ENCODE measurements at regions not wholly inside any gene's neighbourhood (a gene's known extent, or its start where the extent isn't known, plus 50 kb on each side); places are given as distances from the start of the nearest gene placed in this dataset.

DNA sequence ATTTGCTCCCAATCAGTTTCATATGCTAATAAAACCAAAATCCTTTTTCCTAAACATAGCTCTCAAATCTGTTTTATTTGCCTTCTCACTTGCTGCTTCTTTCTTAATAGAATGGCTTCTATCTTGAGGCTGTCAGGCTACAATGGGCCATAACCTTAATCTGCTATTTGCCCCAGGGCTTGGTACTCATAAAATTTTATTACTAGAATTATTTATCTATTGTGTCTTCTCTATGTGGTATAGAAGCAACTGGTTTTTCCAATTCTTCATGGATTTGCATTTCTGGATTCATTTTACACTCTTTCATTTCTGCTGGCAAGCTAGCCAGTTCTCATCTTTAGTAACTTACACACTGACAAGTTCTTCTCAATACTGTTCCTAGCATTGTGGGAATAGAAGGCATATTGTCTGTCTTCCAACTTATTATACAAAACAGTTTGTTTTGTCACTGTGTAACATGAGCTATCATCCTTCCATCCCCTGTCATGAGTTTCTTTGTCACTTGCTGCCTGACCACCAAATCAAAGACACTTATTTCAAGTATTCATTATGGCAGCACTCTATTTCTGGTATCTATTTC is 96.6 kb upstream of the KCNIP4 start:
- TF ChIP-seq EZH2phosphoT487 (IDR thresholded peaks at IDR 0.05) (no peak), EZH2 (IDR thresholded peaks at IDR 0.05) (no peak)
- TF ChIP-seq, protein P1, sequence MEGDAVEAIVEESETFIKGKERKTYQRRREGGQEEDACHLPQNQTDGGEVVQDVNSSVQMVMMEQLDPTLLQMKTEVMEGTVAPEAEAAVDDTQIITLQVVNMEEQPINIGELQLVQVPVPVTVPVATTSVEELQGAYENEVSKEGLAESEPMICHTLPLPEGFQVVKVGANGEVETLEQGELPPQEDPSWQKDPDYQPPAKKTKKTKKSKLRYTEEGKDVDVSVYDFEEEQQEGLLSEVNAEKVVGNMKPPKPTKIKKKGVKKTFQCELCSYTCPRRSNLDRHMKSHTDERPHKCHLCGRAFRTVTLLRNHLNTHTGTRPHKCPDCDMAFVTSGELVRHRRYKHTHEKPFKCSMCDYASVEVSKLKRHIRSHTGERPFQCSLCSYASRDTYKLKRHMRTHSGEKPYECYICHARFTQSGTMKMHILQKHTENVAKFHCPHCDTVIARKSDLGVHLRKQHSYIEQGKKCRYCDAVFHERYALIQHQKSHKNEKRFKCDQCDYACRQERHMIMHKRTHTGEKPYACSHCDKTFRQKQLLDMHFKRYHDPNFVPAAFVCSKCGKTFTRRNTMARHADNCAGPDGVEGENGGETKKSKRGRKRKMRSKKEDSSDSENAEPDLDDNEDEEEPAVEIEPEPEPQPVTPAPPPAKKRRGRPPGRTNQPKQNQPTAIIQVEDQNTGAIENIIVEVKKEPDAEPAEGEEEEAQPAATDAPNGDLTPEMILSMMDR (IDR thresholded peaks at IDR 0.05) = no peak
- no peak overlapping the region for H3K4me2 ChIP-seq
- Mint-ChIP-seq H3K4me3 (no peak overlapping the region), H3K9me3 (peaks cover 7% of the 10 kb centered on the region), H3K27ac (no peak overlapping the region), H3K36me3 (no peaks in the 10 kb centered on the region), H3K27me3 (ENCODE audit: insufficient read depth, low read depth) (peaks cover 5% of the 10 kb centered on the region), H3K4me1 (no peaks in the 10 kb centered on the region)
- H3K9ac ChIP-seq = no peak overlapping the region
- H3K9me3 ChIP-seq (ENCODE audit: low read depth) = no peaks in the 10 kb centered on the region
- H3K36me3 ChIP-seq = no peaks in the 10 kb centered on the region
- DNase-seq (ENCODE audit: low spot score) = no peak
- no peaks in the 10 kb centered on the region for H3K4me1 ChIP-seq
- H3K27me3 ChIP-seq = no peaks in the 10 kb centered on the region
- no peaks in the 10 kb centered on the region for H4K20me1 ChIP-seq (ENCODE audit: low read depth)
- no peak overlapping the region for H3K27ac ChIP-seq
- H2AFZ ChIP-seq (replicated peaks) = no peak overlapping the region
- H3K79me2 ChIP-seq (ENCODE audit: low read depth) = no peaks in the 10 kb centered on the region
- no peak overlapping the region for H3K4me3 ChIP-seq
- no peaks in the 10 kb centered on the region for H3F3A ChIP-seq (ENCODE audit: low read depth)

DNA sequence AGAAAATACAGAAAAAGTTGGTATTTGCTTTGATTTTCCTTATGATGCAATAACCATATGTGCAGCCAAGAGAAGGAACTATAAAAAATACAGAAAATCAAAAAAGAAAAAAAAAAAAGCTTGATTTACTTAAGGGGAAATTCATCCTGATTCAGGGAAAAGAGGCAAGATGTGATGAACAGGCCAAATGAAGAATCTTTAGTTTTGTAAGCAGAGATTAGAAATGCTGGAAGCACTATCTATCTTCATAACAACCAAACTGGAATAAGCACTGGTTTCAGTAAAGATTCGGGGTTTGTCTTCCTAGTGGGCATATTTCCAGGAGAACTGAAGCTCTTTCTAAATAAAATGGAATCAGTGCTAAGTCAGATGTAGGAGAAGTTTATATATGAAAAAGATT is 82.9 kb upstream of the KCNIP4 start:
- no peak for DNase-seq (ENCODE audit: low spot score)
- no peak overlapping the region for H3K9ac ChIP-seq
- Mint-ChIP-seq H3K36me3 (no peaks in the 10 kb centered on the region), H3K27me3 (ENCODE audit: insufficient read depth, low read depth) (peaks cover 4% of the 10 kb centered on the region), H3K4me1 (peaks cover 9% of the 10 kb centered on the region), H3K4me3 (no peak overlapping the region), H3K9me3 (no peaks in the 10 kb centered on the region), H3K27ac (no peak overlapping the region)
- no peaks in the 10 kb centered on the region for H3K36me3 ChIP-seq
- no peak overlapping the region for H3K4me3 ChIP-seq
- no peaks in the 10 kb centered on the region for H4K20me1 ChIP-seq (ENCODE audit: low read depth)
- H3K4me1 ChIP-seq = peaks cover 8% of the 10 kb centered on the region
- no peaks in the 10 kb centered on the region for H3K9me3 ChIP-seq (ENCODE audit: low read depth)
- H3K27ac ChIP-seq = no peak overlapping the region
- H2AFZ ChIP-seq (replicated peaks) = no peak overlapping the region
- H3F3A ChIP-seq (ENCODE audit: low read depth) = no peaks in the 10 kb centered on the region
- no peaks in the 10 kb centered on the region for H3K79me2 ChIP-seq (ENCODE audit: low read depth)
- TF ChIP-seq, protein P1 (IDR thresholded peaks at IDR 0.05) = no peak
- H3K4me2 ChIP-seq = no peak overlapping the region
- no peaks in the 10 kb centered on the region for H3K27me3 ChIP-seq

DNA sequence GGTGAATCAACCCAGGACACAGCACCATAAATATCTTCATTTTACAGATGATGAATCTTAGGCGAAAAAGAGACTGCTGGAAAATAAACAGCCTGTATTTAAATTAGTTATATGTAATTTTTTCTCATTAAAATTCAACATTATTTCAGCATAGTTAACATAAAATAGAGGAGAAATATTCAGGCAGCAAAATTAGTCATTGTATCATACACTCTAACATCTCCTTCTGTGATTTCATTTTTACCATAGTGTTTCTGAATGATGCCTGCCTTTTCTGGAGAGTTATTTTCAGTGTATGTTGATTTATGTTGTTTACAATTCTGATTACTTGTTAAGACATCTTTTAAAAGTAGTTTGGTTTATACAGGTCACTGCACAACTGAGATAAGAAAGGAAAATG is 82.3 kb upstream of the KCNIP4 start:
- no peaks in the 10 kb centered on the region for H3K36me3 Mint-ChIP-seq
- DNase-seq (ENCODE audit: low spot score) = no peak
- no peaks in the 10 kb centered on the region for H3K9me3 Mint-ChIP-seq
- H3K27me3 Mint-ChIP-seq (ENCODE audit: insufficient read depth, low read depth) = peaks cover 4% of the 10 kb centered on the region
- no peak overlapping the region for H2AFZ ChIP-seq (replicated peaks)
- H3K27me3 ChIP-seq = no peaks in the 10 kb centered on the region
- H3K79me2 ChIP-seq (ENCODE audit: low read depth) = no peaks in the 10 kb centered on the region
- no peak overlapping the region for H3K4me2 ChIP-seq
- H3K36me3 ChIP-seq = no peaks in the 10 kb centered on the region
- no peaks in the 10 kb centered on the region for H3K9me3 ChIP-seq (ENCODE audit: low read depth)
- peaks cover 9% of the 10 kb centered on the region for H3K4me1 Mint-ChIP-seq
- H3K27ac Mint-ChIP-seq = no peak overlapping the region
- peaks cover 8% of the 10 kb centered on the region for H3K4me1 ChIP-seq
- no peak overlapping the region for H3K9ac ChIP-seq
- TF ChIP-seq EZH2phosphoT487 (IDR thresholded peaks at IDR 0.05) = no peak
- H4K20me1 ChIP-seq (ENCODE audit: low read depth) = no peaks in the 10 kb centered on the region
- H3F3A ChIP-seq (ENCODE audit: low read depth) = no peaks in the 10 kb centered on the region
- H3K27ac ChIP-seq = no peak overlapping the region
- H3K4me3 Mint-ChIP-seq = no peak overlapping the region
- no peak overlapping the region for H3K4me3 ChIP-seq

DNA sequence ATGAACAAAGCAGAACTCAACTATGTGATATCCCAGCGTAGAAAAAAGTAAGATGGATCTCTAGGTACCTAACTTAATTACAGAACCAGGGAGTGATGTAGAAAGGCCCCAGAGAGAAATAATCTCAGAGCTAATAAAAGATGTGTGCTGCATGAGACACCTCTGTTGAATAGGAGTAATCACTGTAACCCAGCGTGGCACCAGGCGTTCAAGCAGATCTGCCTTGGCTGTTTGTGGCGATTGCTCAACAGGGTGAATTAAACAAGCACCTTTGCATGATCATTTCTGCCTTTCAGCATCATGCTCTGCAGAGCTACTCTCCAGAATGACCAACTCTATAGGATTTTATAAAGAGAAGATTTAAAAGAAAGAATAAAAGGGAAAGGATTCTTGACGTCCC is 81.7 kb upstream of the KCNIP4 start:
- Histone ChIP-seq H3K9ac (no peak overlapping the region), H3K4me3 (no peak overlapping the region), H3K79me2 (ENCODE audit: low read depth) (no peaks in the 10 kb centered on the region), H3K27ac (no peak overlapping the region), H3F3A (ENCODE audit: low read depth) (no peaks in the 10 kb centered on the region), H3K27me3 (no peaks in the 10 kb centered on the region), H2AFZ (replicated peaks) (no peak overlapping the region), H3K9me3 (ENCODE audit: low read depth) (no peaks in the 10 kb centered on the region), H3K4me2 (no peak overlapping the region), H3K4me1 (peaks cover 8% of the 10 kb centered on the region), H4K20me1 (ENCODE audit: low read depth) (no peaks in the 10 kb centered on the region), H3K36me3 (no peaks in the 10 kb centered on the region)
- H3K4me3 Mint-ChIP-seq = no peak overlapping the region
- H3K9me3 Mint-ChIP-seq = no peaks in the 10 kb centered on the region
- H3K36me3 Mint-ChIP-seq = no peaks in the 10 kb centered on the region
- H3K27ac Mint-ChIP-seq = no peak overlapping the region
- TF ChIP-seq EZH2 (IDR thresholded peaks at IDR 0.05) (no peak), EZH2phosphoT487 (IDR thresholded peaks at IDR 0.05) (no peak)
- TF ChIP-seq, protein P1 (IDR thresholded peaks at IDR 0.05) = no peak
- H3K4me1 Mint-ChIP-seq = peaks cover 9% of the 10 kb centered on the region
- DNase-seq (ENCODE audit: low spot score) = peak; percentile 3
- H3K27me3 Mint-ChIP-seq (ENCODE audit: insufficient read depth, low read depth) = peaks cover 4% of the 10 kb centered on the region

Data from neural progenitor cell (in vitro differentiated cells).